Pancreas (tissue), 10 donors: ENCODE measurements at regions not wholly inside any gene's neighbourhood (a gene's known extent, or its start where the extent isn't known, plus 50 kb on each side); places are given as distances from the start of the nearest gene placed in this dataset.

Source experiments
- ATAC-seq, 4 donors: fragments of 200-7000 bp; cut with Tn5 transposase; one replicate each; pipeline versions ENCODE4 v1.8.0 to v1.9.1; 2020; ENCODE audit warnings: mild to moderate bottlenecking in 4 of 4, moderate library complexity in 4 of 4
- DNase-seq, 6 donors: peaks; one replicate each; pipeline ENCODE4 v3.0.0-alpha.2; 2020
- FAIRE-seq: peaks from 2 replicates; lab custom pipeline; 2012; peaks lifted over from hg19 to GRCh38; lab: Jason Lieb, UNC
- H3K27ac ChIP-seq, 4 donors: fragments of 200-600 bp; sonication (generic); 1 replicate in 3 of 4; 2 replicates in 1 of 4; pipeline versions ENCODE4 v1.5.0 to v1.8.0; 2020
- H3K27me3 ChIP-seq, 4 donors: fragments of 200-600 bp; one replicate each; pipeline ENCODE4 v1.8.0; 2021
- H3K36me3 ChIP-seq, 3 donors: fragments of 200-600 bp; sonication (generic) in 1 of 3; one replicate each; pipeline versions ENCODE4 v1.5.0 to v1.8.0; 2020 to 2021
- H3K4me1 ChIP-seq, 3 donors: fragments of 200-600 bp; one replicate each; pipeline ENCODE4 v1.8.0; 2021
- H3K4me3 ChIP-seq, 4 donors: fragments of 200-600 bp; sonication (generic) in 2 of 4; one replicate each; pipeline versions ENCODE4 v1.5.0 to v1.8.0; 2020 to 2021
- H3K9me3 ChIP-seq, 4 donors: fragments of 200-600 bp; one replicate each; pipeline ENCODE4 v1.8.0; 2021
- WGBS, 2 donors: extraction: QIAGEN DNeasy Blood & Tissue Kit; methylation state at CpG; one replicate each; pipeline ENCODE4 v1.1.7; 2013; 5-methylcytosine and 5-hydroxymethylcytosine counted together
- intact Hi-C, 3 donors: fragments of 100-400 bp; cut with DNase I; formaldehyde crosslinking; loops; one replicate each; pipeline versions ENCODE4 v1.11.1 to v1.14.2; 2022
- TF ChIP-seq, protein P1 (sequence below), 4 donors: fragments of 200-600 bp; sonication (generic) in 3 of 4; IDR thresholded peaks; one replicate each; pipeline versions ENCODE4 v1.5.0 to v1.8.0; 2021; ENCODE audit warnings: antibody characterized with exemption in 4 of 4
- donor health status: healthy with polysubstance abuse.
- donor health status: DM: no; HTN: no; CAD: no; lungs with moderate emphysema.
- donor health status: DM: no; HTN: no; CAD: no.
- donor health status: control.
- donor health status: control.
- donor health status: Bipolar disorder and iron deficiency.
- donor health status: DM: yes; HTN: yes; CAD: no.
- donor health status: DM: no; HTN: no; CAD: no.
- donor health status: DM: no; HTN: no; CAD: no.
- donor health status: DM: yes; HTN: yes; CAD: no.

- no peaks in the 10 kb centered on the region for H3K9me3 ChIP-seq
- no peak for ATAC-seq
- TF ChIP-seq, protein P1, sequence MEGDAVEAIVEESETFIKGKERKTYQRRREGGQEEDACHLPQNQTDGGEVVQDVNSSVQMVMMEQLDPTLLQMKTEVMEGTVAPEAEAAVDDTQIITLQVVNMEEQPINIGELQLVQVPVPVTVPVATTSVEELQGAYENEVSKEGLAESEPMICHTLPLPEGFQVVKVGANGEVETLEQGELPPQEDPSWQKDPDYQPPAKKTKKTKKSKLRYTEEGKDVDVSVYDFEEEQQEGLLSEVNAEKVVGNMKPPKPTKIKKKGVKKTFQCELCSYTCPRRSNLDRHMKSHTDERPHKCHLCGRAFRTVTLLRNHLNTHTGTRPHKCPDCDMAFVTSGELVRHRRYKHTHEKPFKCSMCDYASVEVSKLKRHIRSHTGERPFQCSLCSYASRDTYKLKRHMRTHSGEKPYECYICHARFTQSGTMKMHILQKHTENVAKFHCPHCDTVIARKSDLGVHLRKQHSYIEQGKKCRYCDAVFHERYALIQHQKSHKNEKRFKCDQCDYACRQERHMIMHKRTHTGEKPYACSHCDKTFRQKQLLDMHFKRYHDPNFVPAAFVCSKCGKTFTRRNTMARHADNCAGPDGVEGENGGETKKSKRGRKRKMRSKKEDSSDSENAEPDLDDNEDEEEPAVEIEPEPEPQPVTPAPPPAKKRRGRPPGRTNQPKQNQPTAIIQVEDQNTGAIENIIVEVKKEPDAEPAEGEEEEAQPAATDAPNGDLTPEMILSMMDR (IDR thresholded peaks at IDR 0.05), result no peak
- FAIRE-seq, result no peak
- intact Hi-C loops, result loop anchor here in 1 of 3 donors (5.0 kb wide), 1 partner anchor 161 kb away; no protein-coding TSS in a partner anchor
- DNase-seq, result peak in 1 of 6 donors; percentile 55
- H3K4me3 ChIP-seq, result no peak overlapping the region
- H3K4me1 ChIP-seq, result no peaks in the 10 kb centered on the region
- H3K27ac ChIP-seq, result no peak overlapping the region
- H3K27me3 ChIP-seq, result no peaks in the 10 kb centered on the region
- H3K36me3 ChIP-seq, result no peaks in the 10 kb centered on the region
- 60 to 72% methylated on average over 22 of the region's 22 CpGs for WGBS, 2 donors
Measured at GRCh38 chr4:1517592-1518411, 111.6 kb upstream of the NKX1-1 start.

DNA sequence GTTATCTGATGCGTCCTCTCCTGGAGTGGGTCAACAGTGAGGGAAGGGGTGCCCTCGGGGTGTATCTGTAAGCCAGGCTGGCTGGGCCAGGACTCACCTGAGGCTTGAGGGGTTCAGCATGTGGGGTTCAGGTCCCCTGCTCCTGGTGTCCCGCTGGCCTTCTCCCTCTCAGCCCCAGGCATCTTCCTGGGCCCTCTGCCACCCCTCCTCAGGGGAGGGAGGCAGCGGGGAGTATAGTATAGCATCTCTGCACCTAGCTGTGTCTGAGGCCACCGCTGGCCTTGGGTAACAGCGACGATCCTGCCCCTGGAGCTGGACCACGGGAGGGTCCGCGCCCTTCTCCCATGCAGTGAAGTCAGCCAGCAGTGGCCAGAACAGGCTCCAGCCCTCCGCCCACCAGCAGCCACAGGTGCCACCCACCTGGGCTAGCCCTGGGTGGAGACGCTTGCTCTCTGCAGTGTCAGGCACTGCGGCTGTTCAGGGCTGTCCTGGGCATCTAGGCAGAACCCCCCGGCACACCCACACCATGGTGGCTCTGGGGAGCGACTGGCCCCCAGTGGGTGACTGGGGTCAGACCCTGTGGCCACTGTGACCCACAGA is 110.7 kb upstream of the NKX1-1 start:
- FAIRE-seq (no peak), ATAC-seq (no peak), DNase-seq (peak in 1 of 6 donors; percentile 43)
- H3K4me3 ChIP-seq, result no peak overlapping the region
- intact Hi-C loops, result loop anchor here in 1 of 3 donors (5.0 kb wide), 1 partner anchor 160 kb away; no protein-coding TSS in a partner anchor
- WGBS, 2 donors, result 57% methylated on average over 15 of the region's 15 CpGs
- H3K27ac ChIP-seq, result no peak overlapping the region
- no peaks in the 10 kb centered on the region for H3K9me3 ChIP-seq
- TF ChIP-seq, protein P1 (IDR thresholded peaks at IDR 0.05), result no peak
- H3K27me3 ChIP-seq, result no peaks in the 10 kb centered on the region
- no peaks in the 10 kb centered on the region for H3K4me1 ChIP-seq
- no peaks in the 10 kb centered on the region for H3K36me3 ChIP-seq

- intact Hi-C loops, result loop anchor here in 1 of 3 donors (5.0 kb wide), 1 partner anchor 159 kb away; no protein-coding TSS in a partner anchor
- FAIRE-seq (no peak), DNase-seq (peak in 1 of 6 donors; percentile 44), ATAC-seq (no peak)
- WGBS, 2 donors, result 53 to 67% methylated on average over 10 of the region's 10 CpGs
- H3K9me3 ChIP-seq, result no peaks in the 10 kb centered on the region
- no peaks in the 10 kb centered on the region for H3K4me1 ChIP-seq
- no peaks in the 10 kb centered on the region for H3K27me3 ChIP-seq
- TF ChIP-seq, protein P1 (IDR thresholded peaks at IDR 0.05), result no peak
- H3K27ac ChIP-seq, result no peak overlapping the region
- no peaks in the 10 kb centered on the region for H3K36me3 ChIP-seq
- no peak overlapping the region for H3K4me3 ChIP-seq
Measured at GRCh38 chr4:1516261-1516660, 110.0 kb upstream of the NKX1-1 start.

- TF ChIP-seq, protein P1 (IDR thresholded peaks at IDR 0.05), result no peak
- intact Hi-C loops, result loop anchor here in 1 of 3 donors (5.0 kb wide), 1 partner anchor 158 kb away; no protein-coding TSS in a partner anchor
- ATAC-seq (no peak), FAIRE-seq (no peak), DNase-seq (peak in 1 of 6 donors; percentile 20)
- Histone ChIP-seq H3K27ac (no peak overlapping the region), H3K4me1 (no peaks in the 10 kb centered on the region), H3K36me3 (no peaks in the 10 kb centered on the region), H3K9me3 (no peaks in the 10 kb centered on the region), H3K27me3 (no peaks in the 10 kb centered on the region), H3K4me3 (no peak overlapping the region)
- WGBS, 2 donors, result 66 to 69% methylated on average over 5 of the region's 5 CpGs
Measured at GRCh38 chr4:1515763-1516162, 109.5 kb upstream of the NKX1-1 start.
